H1 (cell line): ENCODE measurements at regions not wholly inside any gene's neighbourhood (a gene's known extent, or its start where the extent isn't known, plus 50 kb on each side); places are given as distances from the start of the nearest gene placed in this dataset.

Experiments used
- CBX8 ChIP-seq: fragments of 300-800, 300-1000 bp; sonication (generic); IDR thresholded peaks from 2 replicates; pipeline ENCODE4 v1.7.1; 2016; ENCODE audit warnings: low read depth, low read length, borderline replicate concordance
- TEAD4 ChIP-seq: IDR thresholded peaks from 2 replicates; pipeline ENCODE4 v1.6.1; 2012; ENCODE audit warnings: low read depth, low read length, inconsistent platforms, mixed read lengths
- ZNF274 ChIP-seq: IDR thresholded peaks from 2 replicates; pipeline ENCODE4 v1.7.0; 2012; ENCODE audit warnings: low read length, borderline replicate concordance; ENCODE audit errors: extremely low read depth

DNA sequence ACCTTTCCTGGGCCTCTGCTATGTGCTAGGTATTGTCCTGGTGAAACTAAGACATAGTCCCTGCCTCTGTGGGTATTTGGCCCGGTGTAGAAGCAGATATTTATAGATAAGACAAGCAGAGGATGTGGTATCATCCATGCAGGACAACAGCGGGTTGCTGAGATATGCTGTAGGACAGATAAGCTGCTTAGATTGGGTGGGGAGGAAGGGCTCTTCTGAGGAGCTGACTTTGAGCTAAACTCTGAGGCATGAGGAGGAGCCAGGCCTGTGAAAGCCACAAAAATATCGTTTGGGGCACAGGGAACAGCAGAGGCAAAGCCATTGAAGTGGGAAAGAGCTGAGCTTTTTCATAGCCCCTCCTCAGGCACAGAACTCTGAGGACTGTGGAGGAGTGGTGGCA, 492.5 kb upstream of the CFAP20DC start (continued):
- TF ChIP-seq ZNF274 (no peak), CBX8 (no peak), TEAD4 (no peak)
